ENCODE measurements at regions not wholly inside any gene's neighbourhood (a gene's known extent, or its start where the extent isn't known, plus 50 kb on each side); places are given as distances from the start of the nearest gene placed in this dataset.

DNA sequence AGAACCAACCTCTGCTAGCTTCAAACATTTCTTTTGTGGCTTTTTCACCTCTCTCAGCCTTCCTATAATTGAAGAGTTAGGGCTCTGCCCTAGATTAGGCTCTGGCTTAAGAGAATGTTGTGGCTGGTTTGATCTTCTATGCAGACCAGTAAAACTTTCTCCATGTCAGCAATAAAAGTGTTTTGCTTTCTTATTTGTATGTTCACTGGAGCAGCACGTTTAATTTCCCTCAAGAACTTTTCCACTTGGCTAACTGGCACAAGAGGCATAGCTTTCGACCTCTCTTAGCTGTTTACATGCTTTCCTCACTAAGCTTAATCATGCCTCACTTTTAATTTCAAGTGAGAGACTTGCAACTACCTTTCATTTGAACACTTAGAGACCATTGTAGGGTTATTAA lies 964.7 kb downstream of the ROBO2 start:
- DNase-seq = no peak

DNA sequence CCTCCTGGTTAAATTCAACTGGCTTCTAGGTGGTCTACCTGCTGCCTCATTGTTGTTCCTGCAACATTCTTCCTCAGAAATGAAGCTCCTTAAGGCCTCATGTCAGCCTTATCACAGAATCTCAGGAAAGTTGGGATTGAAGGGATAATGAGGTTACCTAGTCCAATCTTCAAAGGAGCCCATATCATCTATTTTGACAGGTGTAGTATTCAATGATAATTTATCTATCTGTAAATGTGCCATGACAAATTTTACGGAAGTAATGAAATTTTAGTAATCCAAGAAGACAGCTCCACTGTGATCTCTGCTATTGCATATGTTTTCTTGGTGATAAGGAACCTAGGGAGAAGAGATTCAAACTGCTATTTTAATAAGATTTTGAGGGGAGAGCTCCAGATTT lies 973.8 kb downstream of the ROBO2 start:
- no peak for DNase-seq

DNA sequence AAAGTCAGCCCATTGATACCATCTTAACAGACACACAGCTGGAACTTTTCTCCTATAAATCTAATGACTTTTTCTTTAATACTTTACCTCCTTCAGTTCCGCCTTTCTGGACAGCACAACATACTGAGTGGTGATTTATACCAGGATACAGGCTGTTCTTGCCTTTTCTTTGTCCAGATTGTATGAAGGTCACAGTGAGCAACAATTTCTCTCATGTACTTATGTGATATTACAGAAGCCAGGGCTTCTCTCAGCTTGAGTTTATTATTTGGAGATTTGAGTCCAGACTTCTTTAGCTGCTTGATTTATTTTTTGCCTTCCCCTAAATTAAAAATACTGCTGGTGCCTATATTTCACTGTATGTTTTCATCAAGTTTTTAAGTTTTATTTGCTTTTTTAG lies 976.0 kb downstream of the ROBO2 start:
- DNase-seq = no peak

DNA sequence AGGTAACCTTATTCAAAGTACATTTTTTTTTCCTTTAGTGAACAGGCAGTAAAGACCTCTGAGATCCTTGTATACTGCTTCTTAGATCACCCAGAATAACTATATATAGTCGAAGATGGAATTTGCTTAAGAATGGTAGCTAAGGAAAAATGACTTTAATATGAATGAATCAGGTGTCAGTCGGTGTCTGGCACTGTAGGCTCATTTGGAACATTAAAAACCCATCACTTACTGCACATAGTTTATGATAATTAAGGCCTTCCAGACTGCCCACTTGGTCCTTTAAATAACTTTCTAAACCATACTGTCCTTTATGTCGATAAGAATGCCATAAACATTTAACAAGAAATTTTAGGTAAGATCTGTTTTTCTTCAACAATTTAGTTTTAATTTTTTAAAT lies 981.8 kb downstream of the ROBO2 start:
- no peak for DNase-seq

DNA sequence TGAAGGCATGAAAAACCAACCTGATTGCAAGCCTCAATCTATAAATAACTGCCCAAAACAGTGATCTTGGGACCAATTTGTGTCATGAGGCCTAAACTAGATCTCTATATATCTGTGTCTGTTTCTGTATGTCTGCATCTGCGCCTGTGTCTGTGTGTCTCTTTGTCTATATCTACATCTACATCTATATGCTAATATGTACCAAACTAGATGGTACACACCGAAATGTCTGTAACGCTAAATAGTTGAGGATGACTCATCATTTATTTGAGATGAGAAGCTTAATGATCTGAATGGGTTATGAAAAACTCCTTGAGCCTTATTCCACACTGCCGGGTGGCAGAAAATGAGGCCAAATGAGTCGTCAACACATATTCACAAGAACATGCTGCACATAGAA lies 982.3 kb downstream of the ROBO2 start:
- DNase-seq = no peak

DNA sequence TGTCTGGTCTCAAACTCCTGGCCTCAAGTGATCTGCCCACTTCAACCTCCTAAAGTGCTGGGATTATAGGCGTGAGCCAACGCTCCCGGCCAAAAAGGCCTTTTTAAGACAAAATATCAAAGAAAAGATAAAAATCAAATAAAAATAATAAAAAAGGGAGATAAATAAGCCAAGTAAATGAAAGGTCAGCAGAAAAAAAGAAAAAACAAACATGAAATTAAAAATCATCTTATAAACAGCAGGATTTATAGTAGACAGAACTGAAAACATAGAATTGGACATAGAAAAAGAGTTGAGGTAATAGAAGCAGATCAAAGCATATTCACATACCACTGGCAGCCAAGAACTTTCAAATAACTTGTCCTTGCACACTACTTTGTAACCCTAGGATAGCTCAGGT lies 983.4 kb downstream of the ROBO2 start:
- no peak for DNase-seq

DNA sequence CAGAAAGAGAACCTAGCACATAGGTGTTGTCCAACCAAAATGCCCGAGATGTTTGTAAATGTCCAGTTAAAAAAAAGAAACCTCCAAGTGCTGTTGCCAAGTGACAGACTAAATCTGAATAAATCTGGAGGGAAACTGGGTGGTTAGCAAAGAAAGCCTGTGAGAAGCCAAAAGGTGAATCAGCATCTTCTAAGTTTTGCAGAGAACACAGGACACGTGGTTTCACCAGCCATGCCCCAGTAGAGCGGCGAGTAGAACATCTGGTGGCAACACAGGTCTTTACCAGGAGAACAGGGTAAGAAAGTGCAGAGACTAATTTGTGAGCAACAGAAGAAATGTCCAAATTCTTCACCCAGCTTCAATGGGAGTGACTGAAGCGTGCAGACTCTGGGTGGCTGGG lies 986.0 kb downstream of the ROBO2 start:
- no peak for DNase-seq

DNA sequence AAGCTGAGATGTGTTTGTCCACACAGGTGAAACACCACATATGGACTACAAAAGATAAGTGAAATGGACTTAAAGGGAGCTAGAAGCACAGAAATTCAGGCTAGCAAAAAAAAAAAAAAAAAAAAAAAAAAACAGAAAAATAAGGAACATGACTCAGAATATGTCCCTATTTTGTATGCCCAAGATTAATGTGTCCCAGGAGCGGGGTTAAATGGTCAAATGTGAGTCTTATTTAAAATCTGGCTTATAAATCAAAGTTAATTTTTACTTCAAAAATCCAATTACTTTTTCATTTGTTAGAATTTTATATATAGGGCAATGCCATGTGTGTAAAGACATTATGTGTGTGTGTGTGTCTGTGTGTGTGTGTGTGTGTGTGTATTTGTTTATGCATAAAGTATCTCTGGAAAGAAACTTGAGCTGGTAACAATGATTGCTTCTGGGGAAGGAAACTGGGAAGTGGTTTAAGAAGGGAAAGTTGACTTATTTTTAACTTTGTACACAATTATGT lies 986.5 kb downstream of the ROBO2 start:
- no peak for DNase-seq

DNA sequence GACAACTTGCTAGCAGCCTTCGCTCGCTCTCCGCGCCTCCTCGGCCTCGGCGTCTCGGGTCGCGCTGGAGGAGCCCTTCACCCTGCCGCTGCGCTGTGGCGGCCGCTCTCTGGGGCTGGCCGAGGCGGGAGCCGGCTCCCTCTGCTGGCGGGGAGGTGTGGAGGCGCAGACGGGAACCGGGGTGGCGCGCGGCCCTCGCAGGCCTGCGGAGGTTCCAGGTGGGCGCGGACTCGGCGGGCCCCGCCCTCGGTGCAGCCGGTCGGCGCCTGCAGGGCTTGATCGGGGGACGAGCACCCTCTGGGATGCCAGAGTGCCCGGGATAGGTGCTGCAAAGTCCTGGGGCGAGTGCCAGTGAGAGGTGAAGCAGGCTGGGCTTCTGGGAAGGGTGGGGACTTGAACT lies 989.9 kb downstream of the ROBO2 start:
- no peak for DNase-seq

DNA sequence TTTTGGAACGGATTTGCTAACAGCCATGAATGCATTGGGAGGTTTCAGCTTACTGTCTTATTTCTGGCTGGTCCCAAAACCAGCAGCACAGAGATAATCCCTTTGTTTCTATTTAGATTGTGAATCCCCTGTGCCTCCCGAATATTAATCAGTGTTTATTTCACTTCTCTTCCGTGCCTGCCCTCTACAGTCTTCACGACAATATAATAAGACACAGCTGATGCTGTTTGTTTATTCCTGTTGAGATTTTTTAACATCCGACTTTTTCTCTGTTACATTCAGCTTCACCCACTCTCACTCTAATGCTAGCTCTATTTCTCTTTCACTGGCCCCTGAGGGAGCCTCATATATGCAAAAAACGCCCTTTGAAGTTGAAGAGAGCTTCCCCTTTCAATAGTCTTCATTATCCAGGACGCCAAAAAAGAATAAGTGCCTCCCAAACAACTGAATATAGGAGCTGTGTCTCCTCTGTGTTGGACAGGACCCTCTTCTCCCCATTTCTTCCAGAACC lies 995.3 kb downstream of the ROBO2 start:
- no peak for DNase-seq

DNA sequence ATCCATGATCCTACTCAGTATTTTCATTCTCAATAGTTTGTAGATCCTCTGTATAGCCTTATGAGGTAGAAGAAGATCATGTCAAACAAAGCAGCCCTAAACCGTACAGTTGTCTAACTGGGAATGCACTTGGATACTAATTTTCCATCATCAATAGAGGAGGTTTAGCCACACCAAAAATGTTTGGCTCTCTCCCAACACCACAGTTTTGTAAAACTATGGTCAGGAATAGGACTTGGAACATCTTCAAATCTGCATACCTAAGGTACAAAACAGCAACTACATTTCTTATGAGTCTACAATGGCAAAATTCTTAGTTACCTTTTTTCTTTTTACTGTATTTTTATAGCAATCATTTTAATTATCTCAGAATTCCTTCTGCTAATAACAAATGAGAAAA lies 1001.6 kb downstream of the ROBO2 start:
- no peak for DNase-seq

DNA sequence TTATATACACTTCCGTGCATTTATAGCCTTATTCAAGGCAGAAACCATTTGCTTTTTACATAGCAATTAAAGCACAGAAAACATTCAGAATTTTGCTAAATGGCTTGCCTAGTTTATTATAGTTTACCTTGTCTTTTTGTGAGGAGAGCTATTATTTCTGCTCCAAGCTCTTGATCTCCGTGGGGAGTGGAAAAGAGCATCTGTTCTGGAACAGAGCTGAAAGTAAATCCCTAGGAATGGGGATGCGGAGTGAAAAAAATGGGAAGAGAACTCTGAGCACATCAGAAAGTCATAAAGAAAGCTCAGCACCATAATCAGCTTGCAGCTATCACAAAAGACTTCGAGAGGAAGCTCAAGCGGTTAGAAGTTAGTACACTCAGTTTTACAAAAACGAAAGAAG lies 1006.7 kb downstream of the ROBO2 start:
- no peak for DNase-seq

DNA sequence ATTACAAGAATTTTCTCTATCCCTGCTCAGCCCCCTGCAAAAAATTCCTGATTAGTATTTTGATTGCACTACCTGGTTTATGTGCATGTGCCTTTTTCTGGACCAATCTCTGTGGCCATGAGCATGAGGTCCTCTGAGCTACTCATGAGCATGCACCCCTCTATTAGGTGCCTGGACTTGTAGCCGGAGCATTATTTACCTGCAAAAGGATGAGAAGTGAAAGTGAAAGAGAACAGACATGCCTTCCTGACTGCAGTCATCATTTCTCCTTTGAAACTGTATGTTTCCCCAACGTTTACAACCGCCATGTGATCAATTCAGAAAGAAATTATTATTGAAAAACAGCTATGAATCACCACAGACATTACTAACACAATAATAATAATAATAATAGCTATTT lies 1008.8 kb downstream of the ROBO2 start:
- DNase-seq = no peak

DNA sequence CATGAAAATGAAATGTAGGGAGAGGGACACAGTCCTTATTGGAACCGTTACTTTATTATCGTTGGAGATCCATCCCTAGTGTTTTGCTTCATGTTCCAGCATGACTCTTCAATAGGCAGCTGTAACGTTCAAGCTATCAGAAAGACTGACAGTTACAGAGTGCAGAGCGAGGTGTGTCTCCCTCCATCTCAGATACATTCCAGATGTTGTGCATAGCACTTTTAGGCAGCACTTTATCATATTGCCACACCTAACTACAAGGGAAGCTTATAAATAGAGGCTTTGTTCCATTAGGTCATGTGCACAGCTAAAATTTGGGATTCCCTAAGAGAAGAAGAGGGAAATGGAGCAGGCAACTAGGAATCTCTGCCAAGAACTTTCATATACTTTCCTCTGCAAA lies 1009.6 kb downstream of the ROBO2 start:
- DNase-seq = no peak

DNA sequence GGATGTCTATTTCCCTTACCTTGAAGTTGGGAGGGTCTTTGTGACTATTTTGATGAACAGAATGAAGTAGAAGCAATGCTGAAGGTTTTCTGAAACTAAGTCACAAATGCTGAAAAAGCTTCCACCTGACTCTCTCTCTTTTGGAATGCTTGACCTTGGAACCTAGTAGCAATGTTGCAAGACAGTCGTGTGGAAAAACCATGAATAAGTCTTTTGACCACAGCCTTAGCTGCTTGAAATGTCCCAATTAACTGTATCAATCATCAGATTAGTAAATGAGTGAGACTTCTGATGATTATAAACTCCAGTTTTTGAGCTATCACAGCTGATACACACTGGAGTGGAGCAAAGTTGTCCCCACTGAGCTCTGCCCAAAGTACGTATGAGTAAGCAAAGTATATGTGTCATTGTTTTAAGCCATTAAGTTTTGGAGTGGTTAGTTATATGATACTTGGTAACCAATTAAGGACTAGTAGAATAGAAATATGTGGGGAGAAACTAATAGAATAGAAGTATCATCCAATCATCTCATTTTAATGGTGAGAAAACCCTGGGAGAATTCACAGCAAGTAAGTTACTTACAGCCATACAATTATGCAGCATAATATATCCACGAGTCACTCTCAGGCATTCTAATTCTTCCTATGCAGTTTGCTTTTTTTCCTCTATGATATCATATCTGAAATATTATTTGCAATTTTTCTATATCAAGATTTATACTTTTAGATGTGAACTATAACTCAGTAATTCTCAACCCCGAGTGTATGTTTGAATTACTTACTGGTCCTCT lies 1010.6 kb downstream of the ROBO2 start:
- DNase-seq = no peak

DNA sequence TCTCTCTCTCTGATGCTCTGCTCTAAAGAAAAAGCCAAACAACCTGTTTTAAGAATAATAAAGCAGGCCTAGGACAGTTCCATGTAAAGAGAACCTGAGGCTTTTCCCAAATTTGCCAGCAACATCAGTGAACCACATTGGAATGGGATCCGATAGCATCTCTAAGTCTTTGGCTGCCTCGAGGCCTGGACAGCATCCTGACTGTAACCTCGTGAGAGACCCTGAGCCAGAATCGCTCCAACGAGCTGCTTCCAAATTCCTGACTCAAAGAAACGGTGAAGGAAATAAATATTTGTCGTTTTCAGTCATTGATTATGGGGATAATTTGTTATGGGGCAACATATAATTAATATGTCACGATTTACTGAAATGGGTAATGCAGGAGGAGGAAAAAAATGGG lies 1012.8 kb downstream of the ROBO2 start:
- DNase-seq = no peak

DNA sequence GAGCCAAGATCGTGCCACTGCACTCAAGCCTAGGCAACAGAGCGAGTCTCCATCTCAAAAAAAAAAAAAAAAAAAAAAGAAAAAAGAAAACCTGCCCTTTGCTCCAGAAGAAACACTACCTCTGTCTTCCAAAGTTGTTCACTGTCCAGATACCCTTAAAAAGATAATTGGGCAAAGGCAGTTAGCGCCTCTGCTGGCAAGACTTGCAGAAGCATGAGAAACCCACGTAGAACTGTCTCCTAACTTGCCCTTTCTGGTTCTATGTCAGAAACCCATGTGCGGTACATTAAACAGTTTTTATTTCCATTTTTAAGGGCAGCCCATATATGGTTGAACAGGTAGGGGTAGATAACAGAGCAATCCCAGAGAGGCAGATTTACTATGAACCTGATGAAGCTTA lies 1026.4 kb downstream of the ROBO2 start:
- no peak for DNase-seq

DNA sequence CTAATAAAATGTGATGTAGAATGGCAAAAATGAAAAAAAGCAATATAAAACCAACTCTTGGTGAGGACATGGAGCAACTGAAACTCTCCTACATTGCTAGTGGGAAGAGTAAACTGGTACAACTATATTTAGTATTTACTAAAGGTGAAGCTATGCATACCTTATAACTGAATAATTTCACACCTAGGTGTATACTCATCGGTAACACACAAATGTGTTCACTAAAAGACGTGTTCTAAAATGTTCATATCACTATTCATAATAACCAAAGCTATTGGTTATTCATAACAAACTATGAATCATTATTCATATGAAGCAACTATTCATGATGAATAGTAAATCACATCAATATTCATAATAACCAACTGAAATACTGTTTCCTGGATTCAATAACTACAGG lies 1030.3 kb downstream of the ROBO2 start:
- no peak for DNase-seq

DNA sequence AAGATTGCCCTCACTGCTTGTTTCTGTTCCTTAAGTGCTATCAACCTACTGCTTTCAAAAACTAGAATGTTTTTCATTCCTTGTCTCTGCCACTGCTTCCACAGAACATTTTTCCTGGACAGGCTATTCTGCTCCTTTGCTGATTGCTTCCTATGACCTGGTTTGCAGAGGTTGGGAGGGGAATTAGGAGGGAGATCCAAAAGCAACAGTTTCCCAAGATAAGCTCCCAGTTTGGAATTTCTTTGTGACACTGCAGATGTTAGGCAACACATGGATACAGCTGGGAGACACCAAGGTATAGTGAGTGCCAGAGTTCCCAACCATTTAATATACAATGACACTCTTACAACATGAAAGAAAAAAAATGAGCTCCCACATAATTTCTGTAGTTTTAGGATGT lies 1036.5 kb downstream of the ROBO2 start:
- no peak for DNase-seq

DNA sequence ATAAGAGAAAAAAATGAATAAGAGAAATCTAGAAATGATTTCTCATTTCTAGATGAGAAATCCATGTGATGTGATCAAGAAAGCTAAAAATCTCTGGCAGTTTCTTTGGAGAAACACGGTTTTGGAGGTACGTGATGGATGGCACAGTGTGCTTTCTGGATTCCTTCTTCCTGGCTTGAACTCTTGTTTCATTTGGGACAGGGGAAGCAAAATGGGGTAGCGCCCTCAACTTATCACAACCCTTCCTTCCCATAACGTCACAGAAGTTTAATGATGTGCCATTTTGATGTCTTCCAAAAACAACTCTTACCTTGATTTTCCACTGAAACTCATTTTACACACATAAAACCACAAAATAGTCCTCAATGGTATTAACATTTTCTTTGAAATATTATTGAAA lies 1037.3 kb downstream of the ROBO2 start:
- no peak for DNase-seq

DNA sequence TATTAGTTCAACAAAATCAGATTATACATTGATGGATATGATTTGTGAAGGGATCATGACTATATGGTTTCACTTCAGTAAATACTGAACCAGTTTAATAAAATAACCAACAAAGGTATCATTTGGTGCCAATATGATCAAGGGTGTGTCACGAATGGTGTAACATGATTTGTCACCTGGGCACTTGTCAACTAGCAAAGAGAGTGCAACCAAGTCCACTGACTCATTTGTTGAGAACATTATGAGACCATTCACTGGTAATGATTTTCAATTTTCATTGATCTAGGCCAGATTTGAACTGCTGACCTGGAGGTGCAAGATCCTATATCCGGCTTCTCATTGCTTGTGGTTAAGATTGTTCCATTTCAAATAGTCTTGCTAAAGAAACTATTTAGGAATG lies 1037.9 kb downstream of the ROBO2 start:
- no peak for DNase-seq

DNA sequence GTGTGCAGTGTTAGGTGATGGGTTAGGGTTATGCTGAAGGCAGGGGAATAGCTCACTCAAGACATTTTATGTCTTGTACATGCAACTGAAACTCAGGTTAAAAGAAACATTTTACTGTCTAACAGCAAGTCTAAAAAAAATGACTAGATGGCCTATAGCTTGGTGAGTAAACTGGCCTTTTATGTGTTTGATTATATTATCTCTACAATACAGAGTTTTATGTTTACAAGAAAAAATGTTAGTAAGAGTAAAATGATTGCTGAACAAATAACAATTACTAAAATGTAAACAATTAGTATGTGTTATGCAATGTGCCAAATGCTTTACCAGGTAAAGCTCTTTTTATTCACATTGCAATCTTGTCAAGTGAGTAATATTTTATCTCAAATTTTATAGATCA lies 1039.6 kb downstream of the ROBO2 start:
- DNase-seq = no peak

DNA sequence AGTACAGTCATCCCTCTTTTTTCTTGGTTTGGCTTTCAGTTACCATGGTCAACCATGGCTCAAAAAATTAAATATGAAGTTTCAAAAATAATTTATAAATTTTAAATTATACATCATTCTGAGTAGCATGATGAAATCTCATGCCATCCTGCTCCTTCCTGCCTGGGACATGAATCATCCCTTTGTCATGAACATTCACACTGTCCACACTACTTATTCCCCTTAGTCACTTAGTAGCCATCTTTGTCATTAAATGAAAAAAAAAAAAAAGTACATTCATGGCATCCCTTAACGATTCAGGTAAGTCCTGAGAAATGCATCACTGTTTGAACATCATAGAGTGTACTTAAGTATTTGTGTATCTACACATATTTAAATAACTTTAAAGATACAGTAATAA lies 1046.3 kb downstream of the ROBO2 start:
- DNase-seq = no peak

DNA sequence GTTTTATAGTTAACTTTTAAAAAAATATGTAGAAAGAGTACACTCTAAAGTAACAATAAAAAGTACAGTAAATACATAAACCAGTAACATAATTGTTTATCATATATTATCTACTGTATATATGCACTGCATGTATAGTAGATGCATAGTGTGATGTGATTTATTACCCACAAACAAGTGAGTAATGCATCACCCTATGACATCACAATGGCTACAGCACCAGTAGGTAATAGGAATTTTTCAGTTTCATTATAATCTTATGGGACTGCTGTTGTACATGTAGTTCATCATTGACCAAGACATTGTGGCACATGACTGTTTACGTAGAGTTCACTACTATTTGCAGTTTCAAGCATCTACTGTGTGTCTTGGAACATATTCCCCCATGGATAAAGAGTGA lies 1047.2 kb downstream of the ROBO2 start:
- DNase-seq = no peak

DNA sequence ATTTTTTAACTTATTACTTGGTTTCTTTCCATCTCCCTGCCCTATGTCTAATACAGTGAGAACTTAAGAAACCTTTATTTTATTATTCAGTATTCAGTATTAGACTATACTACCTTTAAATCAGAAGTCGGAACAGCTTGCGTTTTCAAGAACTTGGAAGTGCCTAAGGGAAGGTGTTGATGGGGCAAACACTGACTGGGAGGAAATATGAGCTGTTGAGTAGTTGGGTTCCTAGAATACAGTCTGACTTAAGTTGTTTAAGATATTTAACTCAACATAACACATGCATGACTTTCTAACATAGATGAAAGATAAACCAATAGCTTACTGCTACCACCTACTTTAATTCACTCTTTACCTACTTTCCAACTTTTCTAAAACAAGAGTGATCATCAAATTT lies 1048.1 kb downstream of the ROBO2 start:
- DNase-seq = no peak

All from NCI-H524 treated with DMSO at 0.1 percent for 48 hours (cell line).